ENCODE measurements at regions not wholly inside any gene's neighbourhood (a gene's known extent, or its start where the extent isn't known, plus 50 kb on each side); places are given as distances from the start of the nearest gene placed in this dataset.

GRCh38 chr14:81829447-81829846 lies 295.8 kb upstream of the SEL1L start:
- TF ChIP-seq HOXA7 (CRISPR knock-in tag; IDR thresholded peaks at IDR 0.05) (no peak), FOXS1 (CRISPR knock-in tag; IDR thresholded peaks at IDR 0.05) (no peak), NPAS2 (CRISPR knock-in tag; IDR thresholded peaks at IDR 0.05; ENCODE audit: borderline replicate concordance) (no peak), BCL3 (IDR thresholded peaks at IDR 0.05) (no peak), MAX (IDR thresholded peaks at IDR 0.05) (no peak)
- POLR2A ChIA-PET: no interaction called here
- H3K4me3 ChIP-seq: no peak overlapping the region
- no peak for DNase-seq (ENCODE audit: low read depth in 1 of 2, low spot score in 1 of 2)
- H3K4me2 ChIP-seq: no peak overlapping the region
- 40% methylated on average over 1 of the region's 24 CpGs for WGBS (ENCODE audit: missing lambda C conversion rate)
- ATAC-seq: no peak
- no peaks in the 10 kb centered on the region for H3K9me3 ChIP-seq
- H3K4me1 ChIP-seq: no peaks in the 10 kb centered on the region
- CTCF ChIA-PET: no interaction called here
- no peak for FAIRE-seq
- no peak overlapping the region for H3K27ac ChIP-seq

GRCh38 chr14:81831128-81831820 lies 297.6 kb upstream of the SEL1L start:
- TF ChIP-seq CBX8 (IDR thresholded peaks at IDR 0.05): no peak
- H3K4me3 ChIP-seq: no peak overlapping the region
- no peak for FAIRE-seq
- no peaks in the 10 kb centered on the region; the same call in 2 of the 3 replicates for H3K9me3 ChIP-seq
- ChIA-PET POLR2A (no interaction called here), CTCF (no interaction called here)
- no peak for ATAC-seq
- H3K4me2 ChIP-seq: no peak overlapping the region
- DNase-seq (ENCODE audit: low read depth in 1 of 2, low spot score in 1 of 2): no peak
- H3K27ac ChIP-seq: no peak overlapping the region
- WGBS (ENCODE audit: missing lambda C conversion rate): 6% methylated on average over 4 of the region's 4 CpGs
- no peaks in the 10 kb centered on the region for H3K4me1 ChIP-seq

- no peak for TF ChIP-seq NFE2L2 (conservative IDR thresholded peaks at IDR 0.05; ENCODE audit: low read length)
- TF ChIP-seq HOXA7 (CRISPR knock-in tag; IDR thresholded peaks at IDR 0.05): no peak
- TF ChIP-seq CTCF (IDR thresholded peaks at IDR 0.05): no peak
- TF ChIP-seq HMGXB4 (CRISPR knock-in tag; IDR thresholded peaks at IDR 0.05; ENCODE audit: borderline replicate concordance): no peak
- no peak for TF ChIP-seq HEYL (CRISPR knock-in tag; IDR thresholded peaks at IDR 0.05)
- no peak for TF ChIP-seq USF2 (IDR thresholded peaks at IDR 0.05)
- no peaks in the 10 kb centered on the region for H3K4me1 ChIP-seq
- no peaks in the 10 kb centered on the region; the same call in 2 of the 3 replicates for H3K9me3 ChIP-seq
- no peak for ATAC-seq
- no peak overlapping the region for H3K4me2 ChIP-seq
- no peak overlapping the region for H3K27ac ChIP-seq
- no peak for FAIRE-seq
- H3K4me3 ChIP-seq: no peak overlapping the region
- WGBS (ENCODE audit: missing lambda C conversion rate): 5% methylated on average over 1 of the region's 1 CpG
- DNase-seq (ENCODE audit: low read depth in 1 of 2, low spot score in 1 of 2): no peak
- POLR2A ChIA-PET: no interaction called here
- CTCF ChIA-PET: no interaction called here
Measured at GRCh38 chr14:81834308-81834707, 300.7 kb upstream of the SEL1L start.

- Histone ChIP-seq H3K4me1 (no peaks in the 10 kb centered on the region), H3K4me2 (no peak overlapping the region), H3K9me3 (no peaks in the 10 kb centered on the region; the same call in 2 of the 3 replicates), H3K27ac (no peak overlapping the region), H3K4me3 (no peak overlapping the region)
- ChIA-PET CTCF (no interaction called here), POLR2A (no interaction called here)
- WGBS (ENCODE audit: missing lambda C conversion rate): 4% methylated on average over 4 of the region's 4 CpGs
- TF ChIP-seq NPAS2 (CRISPR knock-in tag; IDR thresholded peaks at IDR 0.05; ENCODE audit: borderline replicate concordance) (no peak), ELK1 (IDR thresholded peaks at IDR 0.05; ENCODE audit: low read depth, low read length) (no peak), ZNF302 (CRISPR knock-in tag; IDR thresholded peaks at IDR 0.05) (no peak), BHLHE40 (IDR thresholded peaks at IDR 0.05; ENCODE audit: low read depth, low read length) (no peak), POLR2AphosphoS2 (conservative IDR thresholded peaks at IDR 0.05; ENCODE audit: low read length) (no peak), ZC3H11A (IDR thresholded peaks at IDR 0.05) (no peak), FOSB (CRISPR knock-in tag; IDR thresholded peaks at IDR 0.05) (no peak), CHD4 (IDR thresholded peaks at IDR 0.05; ENCODE audit: borderline replicate concordance) (no peak), E2F6 (IDR thresholded peaks at IDR 0.05; ENCODE audit: borderline replicate concordance, low read depth) (no peak), HOXB13 (CRISPR knock-in tag; IDR thresholded peaks at IDR 0.05; ENCODE audit: low read depth) (no peak), FOXS1 (CRISPR knock-in tag; IDR thresholded peaks at IDR 0.05) (no peak)
- no peak for DNase-seq (ENCODE audit: low read depth in 1 of 2, low spot score in 1 of 2)
- FAIRE-seq: peak; percentile 7
- no peak for ATAC-seq
Measured at GRCh38 chr14:81837304-81837703, 303.7 kb upstream of the SEL1L start.
